A673 (cell line): ENCODE measurements at regions not wholly inside any gene's neighbourhood (a gene's known extent, or its start where the extent isn't known, plus 50 kb on each side); places are given as distances from the start of the nearest gene placed in this dataset.

Source experiments
- BruUV-seq: library from RNA; stranded (reverse); fragments of 400-500 nt; replicated peaks from 2 replicates; lab custom pipeline; 2021; lab: Mats Ljungman, UMichigan
- CTCF ChIA-PET: fragments of 300-600 bp; sonication (Branson Sonifier 250); formaldehyde crosslinking; loops from one replicate; lab custom pipeline; 2022; ENCODE audit warnings: antibody characterized with exemption; lab: Charles Lee
- POLR2A ChIA-PET: fragments of 300-600 bp; sonication (Branson Sonifier 250); formaldehyde crosslinking; loops from one replicate; lab custom pipeline; 2022; ENCODE audit warnings: antibody characterized with exemption; ENCODE audit not compliant: low non-redundant PET; lab: Charles Lee
- DNase-seq: peaks from one replicate; pipeline ENCODE4 v3.0.0-alpha.2; 2015; ENCODE audit warnings: low spot score
- H3K27ac ChIP-seq: fragments of 200-600 bp; sonication (generic); 2 replicates; pipeline ENCODE4 v1.5.1; 2016; ENCODE audit warnings: mixed run types, low read depth, mild to moderate bottlenecking, mixed read lengths, antibody characterized with exemption, low read length; ENCODE audit not compliant: poor library complexity, severe bottlenecking
- H3K27me3 ChIP-seq: fragments of 200-600 bp; sonication (generic); replicated peaks from 2 replicates; pipeline ENCODE4 v1.6.1; 2017; ENCODE audit warnings: mixed run types, low read depth, mild to moderate bottlenecking, mixed read lengths, antibody characterized with exemption, low read length; ENCODE audit not compliant: insufficient read depth, poor library complexity
- H3K36me3 ChIP-seq: fragments of 200-600 bp; sonication (generic); 2 replicates; pipeline ENCODE4 v1.6.1; 2016; ENCODE audit warnings: mixed run types, mild to moderate bottlenecking, mixed read lengths, antibody characterized with exemption, low read length; ENCODE audit not compliant: insufficient read depth, poor library complexity, severe bottlenecking
- H3K4me1 ChIP-seq: fragments of 200-600 bp; sonication (generic); 2 replicates; pipeline ENCODE4 v1.6.1; 2017; ENCODE audit warnings: mixed run types, mild to moderate bottlenecking, mixed read lengths, antibody characterized with exemption, low read length; ENCODE audit not compliant: insufficient read depth, poor library complexity, severe bottlenecking
- H3K4me3 ChIP-seq: fragments of 200-600 bp; sonication (generic); 2 replicates; pipeline ENCODE4 v1.5.1; 2016; ENCODE audit warnings: low read depth, mixed run types, mild to moderate bottlenecking, mixed read lengths, low read length; ENCODE audit not compliant: poor library complexity, severe bottlenecking
- H3K9me3 ChIP-seq: fragments of 200-600 bp; sonication (generic); 2 replicates; pipeline ENCODE4 v1.6.1; 2016; ENCODE audit warnings: mixed run types, low read depth, mild to moderate bottlenecking, mixed read lengths, antibody characterized with exemption, low read length; ENCODE audit not compliant: poor library complexity, severe bottlenecking
- EZH2 ChIP-seq: fragments of 200-600 bp; sonication (generic); IDR thresholded peaks from 2 replicates; pipeline ENCODE4 v1.6.1; 2017; ENCODE audit warnings: borderline replicate concordance, low read depth, mild to moderate bottlenecking, mixed read lengths, antibody characterized with exemption, low read length; ENCODE audit not compliant: poor library complexity, severe bottlenecking
- intact Hi-C: fragments of 100-400 bp; cut with micrococcal nuclease; formaldehyde crosslinking; loops from one replicate; pipeline ENCODE4 v1.10.0; 2022; ENCODE audit not compliant: unreplicated experiment
- TF ChIP-seq, protein P1 (sequence below): fragments of 300-800, 200-600 bp; sonication (generic); conservative IDR thresholded peaks from 2 replicates; pipeline ENCODE4 v1.5.1; 2017; ENCODE audit warnings: low read depth, mild to moderate bottlenecking, antibody characterized with exemption, low read length, moderate library complexity, mixed read lengths

- Histone ChIP-seq H3K9me3 (no peaks in the 10 kb centered on the region), H3K4me1 (no peaks in the 10 kb centered on the region), H3K27ac (no peak overlapping the region), H3K27me3 (peaks cover 56% of the 10 kb centered on the region), H3K36me3 (no peaks in the 10 kb centered on the region), H3K4me3 (no peak overlapping the region)
- no peak for DNase-seq
- ChIA-PET POLR2A (no interaction called here), CTCF (no interaction called here)
- BruUV-seq, result no TSS peak
- intact Hi-C loops, result no loop called here
- TF ChIP-seq, protein P1, sequence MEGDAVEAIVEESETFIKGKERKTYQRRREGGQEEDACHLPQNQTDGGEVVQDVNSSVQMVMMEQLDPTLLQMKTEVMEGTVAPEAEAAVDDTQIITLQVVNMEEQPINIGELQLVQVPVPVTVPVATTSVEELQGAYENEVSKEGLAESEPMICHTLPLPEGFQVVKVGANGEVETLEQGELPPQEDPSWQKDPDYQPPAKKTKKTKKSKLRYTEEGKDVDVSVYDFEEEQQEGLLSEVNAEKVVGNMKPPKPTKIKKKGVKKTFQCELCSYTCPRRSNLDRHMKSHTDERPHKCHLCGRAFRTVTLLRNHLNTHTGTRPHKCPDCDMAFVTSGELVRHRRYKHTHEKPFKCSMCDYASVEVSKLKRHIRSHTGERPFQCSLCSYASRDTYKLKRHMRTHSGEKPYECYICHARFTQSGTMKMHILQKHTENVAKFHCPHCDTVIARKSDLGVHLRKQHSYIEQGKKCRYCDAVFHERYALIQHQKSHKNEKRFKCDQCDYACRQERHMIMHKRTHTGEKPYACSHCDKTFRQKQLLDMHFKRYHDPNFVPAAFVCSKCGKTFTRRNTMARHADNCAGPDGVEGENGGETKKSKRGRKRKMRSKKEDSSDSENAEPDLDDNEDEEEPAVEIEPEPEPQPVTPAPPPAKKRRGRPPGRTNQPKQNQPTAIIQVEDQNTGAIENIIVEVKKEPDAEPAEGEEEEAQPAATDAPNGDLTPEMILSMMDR, result no peak
- TF ChIP-seq EZH2, result no peak
Observed at GRCh38 chr1:5477716-5478115, 514.5 kb downstream of the NPHP4 start.

DNA sequence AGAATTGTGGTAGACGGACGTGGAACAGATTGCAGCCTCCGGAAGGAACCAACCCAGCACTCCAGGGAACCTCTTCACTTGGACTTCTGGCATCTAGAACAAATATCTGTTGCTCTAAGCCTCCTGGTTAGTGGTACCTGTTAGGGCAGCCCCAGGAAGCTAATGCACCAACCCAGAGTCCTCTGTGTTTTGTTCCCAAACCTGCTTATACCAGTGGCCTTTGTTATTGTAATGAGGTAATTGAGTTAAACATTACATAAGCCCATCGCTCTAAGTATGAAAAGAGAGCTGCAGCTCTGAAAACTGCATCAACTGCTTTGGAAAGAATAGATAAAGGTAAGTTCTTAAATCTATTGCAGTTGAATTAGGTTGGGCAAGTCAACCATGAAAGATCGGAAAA is 516.7 kb downstream of the NPHP4 start:
- peaks cover 47% of the 10 kb centered on the region for H3K27me3 ChIP-seq
- no peak overlapping the region for H3K27ac ChIP-seq
- no peak overlapping the region for H3K4me3 ChIP-seq
- no peaks in the 10 kb centered on the region for H3K4me1 ChIP-seq
- H3K9me3 ChIP-seq, result no peaks in the 10 kb centered on the region
- H3K36me3 ChIP-seq, result no peaks in the 10 kb centered on the region
- TF ChIP-seq, protein P1, result no peak
- no peak for TF ChIP-seq EZH2
- POLR2A ChIA-PET, result no interaction called here
- no peak for DNase-seq
- CTCF ChIA-PET, result no interaction called here
- BruUV-seq, result no TSS peak
- intact Hi-C loops, result no loop called here

GRCh38 chr1:5473268-5473667 is 519.0 kb downstream of the NPHP4 start:
- no TSS peak for BruUV-seq
- POLR2A ChIA-PET, result no interaction called here

More at GRCh38 chr1:5473268-5473667, 519.0 kb downstream of the NPHP4 start:
- no peaks in the 10 kb centered on the region for H3K9me3 ChIP-seq
- peaks cover 27% of the 10 kb centered on the region for H3K27me3 ChIP-seq
- no peak for DNase-seq
- H3K4me1 ChIP-seq, result no peaks in the 10 kb centered on the region
- TF ChIP-seq, protein P1, result no peak
- no peak for TF ChIP-seq EZH2
- H3K4me3 ChIP-seq, result no peak overlapping the region
- CTCF ChIA-PET, result no interaction called here
- intact Hi-C loops, result no loop called here
- no peak overlapping the region for H3K27ac ChIP-seq
- H3K36me3 ChIP-seq, result no peaks in the 10 kb centered on the region
